Osteocyte (in vitro differentiated cells): ENCODE measurements at regions not wholly inside any gene's neighbourhood (a gene's known extent, or its start where the extent isn't known, plus 50 kb on each side); places are given as distances from the start of the nearest gene placed in this dataset.
"Not testable (repeated sequence)": the region's sequence is repeated elsewhere in the genome, so short reads cannot be mapped to it uniquely, and the experiment has no call there.

Experiments
- DNase-seq: peaks from one replicate; pipeline ENCODE4 v3.0.0; 2021; ENCODE audit warnings: mixed read lengths; ENCODE audit not compliant: unreplicated experiment; ENCODE audit errors: extremely low spot score
- H3K27ac Mint-ChIP-seq: one replicate; pipeline ENCODE4 v1.8.0; 2021; ENCODE audit warnings: mild to moderate bottlenecking, mixed read lengths; ENCODE audit not compliant: unreplicated experiment
- H3K27me3 Mint-ChIP-seq: one replicate; pipeline ENCODE4 v1.8.0; 2021; ENCODE audit warnings: mixed read lengths; ENCODE audit not compliant: unreplicated experiment
- H3K36me3 Mint-ChIP-seq: one replicate; pipeline ENCODE4 v1.8.0; 2021; ENCODE audit warnings: mixed read lengths; ENCODE audit not compliant: unreplicated experiment
- H3K4me1 Mint-ChIP-seq: one replicate; pipeline ENCODE4 v1.8.0; 2021; ENCODE audit warnings: mixed read lengths; ENCODE audit not compliant: unreplicated experiment
- H3K4me3 Mint-ChIP-seq: one replicate; pipeline ENCODE4 v1.8.0; 2021; ENCODE audit warnings: mild to moderate bottlenecking, moderate library complexity, mixed read lengths; ENCODE audit not compliant: unreplicated experiment
- H3K9me3 Mint-ChIP-seq: one replicate; pipeline ENCODE4 v1.8.0; 2021; ENCODE audit warnings: mixed read lengths; ENCODE audit not compliant: unreplicated experiment
- TF ChIP-seq, protein P1 (sequence below): fragments of 200-600 bp; sonication (generic); IDR thresholded peaks from 2 replicates; pipeline ENCODE4 v1.5.0; 2021; ENCODE audit warnings: antibody characterized with exemption, mild to moderate bottlenecking, moderate library complexity

- no peak for DNase-seq
- TF ChIP-seq, protein P1, sequence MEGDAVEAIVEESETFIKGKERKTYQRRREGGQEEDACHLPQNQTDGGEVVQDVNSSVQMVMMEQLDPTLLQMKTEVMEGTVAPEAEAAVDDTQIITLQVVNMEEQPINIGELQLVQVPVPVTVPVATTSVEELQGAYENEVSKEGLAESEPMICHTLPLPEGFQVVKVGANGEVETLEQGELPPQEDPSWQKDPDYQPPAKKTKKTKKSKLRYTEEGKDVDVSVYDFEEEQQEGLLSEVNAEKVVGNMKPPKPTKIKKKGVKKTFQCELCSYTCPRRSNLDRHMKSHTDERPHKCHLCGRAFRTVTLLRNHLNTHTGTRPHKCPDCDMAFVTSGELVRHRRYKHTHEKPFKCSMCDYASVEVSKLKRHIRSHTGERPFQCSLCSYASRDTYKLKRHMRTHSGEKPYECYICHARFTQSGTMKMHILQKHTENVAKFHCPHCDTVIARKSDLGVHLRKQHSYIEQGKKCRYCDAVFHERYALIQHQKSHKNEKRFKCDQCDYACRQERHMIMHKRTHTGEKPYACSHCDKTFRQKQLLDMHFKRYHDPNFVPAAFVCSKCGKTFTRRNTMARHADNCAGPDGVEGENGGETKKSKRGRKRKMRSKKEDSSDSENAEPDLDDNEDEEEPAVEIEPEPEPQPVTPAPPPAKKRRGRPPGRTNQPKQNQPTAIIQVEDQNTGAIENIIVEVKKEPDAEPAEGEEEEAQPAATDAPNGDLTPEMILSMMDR, result no peak
- Mint-ChIP-seq H3K36me3 (peaks cover 3% of the 10 kb centered on the region), H3K9me3 (no peaks in the 10 kb centered on the region), H3K27me3 (no peaks in the 10 kb centered on the region), H3K27ac (no peak overlapping the region), H3K4me3 (no peak overlapping the region), H3K4me1 (peaks cover 43% of the 10 kb centered on the region)
These were observed 123.8 kb upstream of the VKORC1L1 start for GRCh38 chr7:65749039-65749438.

DNA sequence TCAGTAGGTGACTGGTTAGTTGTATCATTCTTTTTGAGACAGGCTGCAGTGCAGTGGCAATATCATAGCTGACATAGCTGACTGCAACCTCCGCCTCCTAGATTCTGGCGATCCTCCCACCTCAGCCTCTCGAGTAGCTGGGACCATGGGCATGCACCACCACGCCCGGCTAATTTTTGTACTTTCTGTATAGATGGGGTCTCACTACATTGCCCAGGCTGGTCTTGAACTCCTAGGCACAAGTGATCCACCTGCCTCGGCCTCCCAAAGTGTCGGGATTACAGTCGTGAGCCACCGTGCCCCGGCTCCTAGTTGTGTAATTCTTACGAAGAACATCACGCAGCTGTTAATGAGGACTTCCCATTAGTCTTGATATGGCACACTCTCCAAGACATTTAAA, 123.4 kb upstream of the VKORC1L1 start:
- H3K9me3 Mint-ChIP-seq, result no peaks in the 10 kb centered on the region
- H3K27ac Mint-ChIP-seq, result no peak overlapping the region
- TF ChIP-seq, protein P1, result no peak
- no peaks in the 10 kb centered on the region for H3K27me3 Mint-ChIP-seq
- H3K4me1 Mint-ChIP-seq, result peaks cover 40% of the 10 kb centered on the region
- H3K36me3 Mint-ChIP-seq, result peaks cover 5% of the 10 kb centered on the region
- DNase-seq, result no peak
- H3K4me3 Mint-ChIP-seq, result peak overlapping the region; percentile 100

GRCh38 chr7:65750511-65751344, 122.1 kb upstream of the VKORC1L1 start:
- TF ChIP-seq, protein P1, result no peak
- H3K9me3 Mint-ChIP-seq, result no peaks in the 10 kb centered on the region
- H3K4me1 Mint-ChIP-seq, result peaks cover 33% of the 10 kb centered on the region
- H3K36me3 Mint-ChIP-seq, result peaks cover 8% of the 10 kb centered on the region
- DNase-seq, result peak; percentile 97
- H3K4me3 Mint-ChIP-seq, result peak overlapping the region; percentile 100
- H3K27me3 Mint-ChIP-seq, result no peaks in the 10 kb centered on the region
- peak overlapping the region; percentile 97 for H3K27ac Mint-ChIP-seq

- Mint-ChIP-seq H3K36me3 (peaks cover 17% of the 10 kb centered on the region), H3K4me1 (peaks cover 19% of the 10 kb centered on the region)
- H3K4me3 Mint-ChIP-seq, H3K27ac Mint-ChIP-seq, DNase-seq, H3K27me3 Mint-ChIP-seq, H3K9me3 Mint-ChIP-seq: not testable (repeated sequence)
These were observed 118.8 kb upstream of the VKORC1L1 start for GRCh38 chr7:65754070-65754469.

DNA sequence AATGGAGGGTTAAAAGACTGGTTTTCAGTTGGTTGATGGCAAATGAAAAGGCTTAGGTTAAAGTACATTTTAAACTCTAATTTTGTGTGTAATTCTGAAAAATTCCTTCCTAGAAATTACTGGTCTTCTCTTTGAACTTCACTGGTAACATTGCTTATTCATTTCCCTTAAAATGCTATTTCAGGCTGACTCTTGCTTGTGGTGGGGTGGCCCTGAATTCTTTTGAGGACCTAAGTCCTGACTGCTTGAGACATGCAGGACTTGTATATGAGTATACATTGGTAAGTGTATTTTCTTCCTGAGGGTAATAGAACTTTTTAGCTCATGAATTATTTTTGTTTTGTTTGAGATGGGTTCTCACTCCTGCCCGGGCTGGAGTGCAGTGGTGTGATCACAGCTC, 113.9 kb upstream of the VKORC1L1 start:
- H3K4me1 Mint-ChIP-seq, H3K27ac Mint-ChIP-seq, H3K4me3 Mint-ChIP-seq, H3K9me3 Mint-ChIP-seq, H3K27me3 Mint-ChIP-seq, DNase-seq: not testable (repeated sequence)
- peaks cover 31% of the 10 kb centered on the region for H3K36me3 Mint-ChIP-seq

- not testable (repeated sequence) for H3K4me3 Mint-ChIP-seq, H3K4me1 Mint-ChIP-seq, DNase-seq
These were observed 110.2 kb upstream of the VKORC1L1 start for GRCh38 chr7:65762712-65763111.

DNA sequence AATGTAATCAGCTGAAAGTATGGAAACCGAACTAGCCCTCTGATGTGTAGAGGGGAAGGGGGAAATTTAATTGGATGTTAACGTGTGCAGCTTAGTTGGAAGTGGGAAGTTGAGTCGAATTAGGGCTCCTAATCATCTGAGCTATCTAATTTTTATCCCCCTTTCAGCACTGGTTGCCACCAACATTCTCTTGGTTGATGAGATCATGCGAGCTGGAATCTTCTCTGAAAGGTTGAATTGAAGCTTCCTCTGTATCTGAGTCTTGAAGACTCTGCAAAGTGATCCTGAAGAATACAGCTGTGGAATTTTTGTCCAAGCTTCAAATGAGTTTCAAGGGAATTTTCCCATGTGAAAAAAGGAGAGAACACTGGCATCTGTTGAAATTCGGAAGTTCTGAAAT, 109.8 kb upstream of the VKORC1L1 start:
- not testable (repeated sequence) for H3K4me3 Mint-ChIP-seq, DNase-seq, H3K9me3 Mint-ChIP-seq, H3K27ac Mint-ChIP-seq, H3K27me3 Mint-ChIP-seq, H3K4me1 Mint-ChIP-seq
- H3K36me3 Mint-ChIP-seq, result peaks cover 20% of the 10 kb centered on the region

More at GRCh38 chr7:65762712-65763111, 110.2 kb upstream of the VKORC1L1 start:
- not testable (repeated sequence) for H3K27me3 Mint-ChIP-seq, H3K9me3 Mint-ChIP-seq, H3K27ac Mint-ChIP-seq
- H3K36me3 Mint-ChIP-seq, result peaks cover 20% of the 10 kb centered on the region
